GM12872 (cell line): ENCODE measurements at regions not wholly inside any gene's neighbourhood (a gene's known extent, or its start where the extent isn't known, plus 50 kb on each side); places are given as distances from the start of the nearest gene placed in this dataset.

Experiments
- CTCF ChIP-seq: IDR thresholded peaks from 3 replicates; pipeline ENCODE4 v1.5.1; 2011; ENCODE audit warnings: low read depth, mild to moderate bottlenecking, low read length, moderate library complexity; ENCODE audit not compliant: insufficient read depth

GRCh38 chr2:150690870-150691269 is 203.4 kb upstream of the RND3 start:
- no peak for TF ChIP-seq CTCF

DNA sequence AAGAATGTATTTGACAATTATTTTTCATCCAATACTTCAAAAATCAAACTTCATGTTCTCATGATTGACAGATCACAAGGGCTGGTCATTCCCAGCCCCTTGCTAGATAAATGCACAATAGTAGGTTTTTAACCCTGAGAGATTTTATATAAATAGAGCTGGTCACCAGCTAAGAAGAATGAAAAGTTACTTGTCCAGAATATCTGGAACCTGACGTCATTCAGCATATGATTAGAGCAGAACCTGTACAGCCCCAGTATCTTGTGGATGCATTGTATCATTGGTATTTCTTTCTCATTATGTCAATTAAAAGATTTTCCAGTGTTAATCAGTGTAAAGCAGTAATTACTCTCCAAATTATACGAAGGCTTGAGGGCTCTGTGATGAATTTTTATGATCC is 202.8 kb upstream of the RND3 start:
- TF ChIP-seq CTCF: no peak

DNA sequence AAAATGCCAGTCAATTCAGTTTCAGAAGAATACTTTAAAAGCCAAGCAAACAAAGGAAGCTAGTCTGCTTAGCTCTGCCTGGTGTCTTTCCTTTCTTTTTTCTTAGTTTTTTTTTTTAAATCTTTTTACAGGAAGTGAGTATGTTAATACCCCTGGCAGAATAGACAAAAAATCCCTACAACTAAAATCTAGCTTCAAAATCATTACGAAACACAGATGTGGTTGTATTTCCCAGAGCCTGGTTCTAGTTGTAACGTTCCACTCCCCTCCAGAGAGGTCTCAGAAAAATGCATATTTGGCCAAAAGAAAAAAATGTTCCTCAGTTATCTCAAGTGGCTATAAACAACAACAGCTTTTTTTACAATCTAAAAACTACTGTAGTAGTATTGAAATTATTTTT is 202.1 kb upstream of the RND3 start:
- no peak for TF ChIP-seq CTCF

DNA sequence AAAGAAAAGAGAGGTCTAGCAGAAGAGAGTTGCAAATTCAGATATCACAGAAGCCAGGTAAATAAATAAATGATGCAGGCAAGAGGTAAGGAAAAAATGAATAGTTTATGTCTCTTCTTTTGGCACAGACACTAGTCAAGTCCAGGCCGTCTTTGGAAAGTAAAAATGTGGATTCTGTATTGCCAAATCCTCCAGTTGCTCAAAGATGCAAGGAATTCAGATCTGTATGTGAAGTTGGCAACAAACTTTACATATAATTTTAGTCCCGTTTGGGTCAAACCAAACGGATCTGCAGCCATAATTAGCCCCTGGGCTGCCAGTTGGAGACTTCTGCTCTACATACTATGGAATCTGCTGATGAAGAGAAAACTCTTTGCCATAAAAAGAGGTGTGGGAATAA is 200.5 kb upstream of the RND3 start:
- no peak for TF ChIP-seq CTCF

DNA sequence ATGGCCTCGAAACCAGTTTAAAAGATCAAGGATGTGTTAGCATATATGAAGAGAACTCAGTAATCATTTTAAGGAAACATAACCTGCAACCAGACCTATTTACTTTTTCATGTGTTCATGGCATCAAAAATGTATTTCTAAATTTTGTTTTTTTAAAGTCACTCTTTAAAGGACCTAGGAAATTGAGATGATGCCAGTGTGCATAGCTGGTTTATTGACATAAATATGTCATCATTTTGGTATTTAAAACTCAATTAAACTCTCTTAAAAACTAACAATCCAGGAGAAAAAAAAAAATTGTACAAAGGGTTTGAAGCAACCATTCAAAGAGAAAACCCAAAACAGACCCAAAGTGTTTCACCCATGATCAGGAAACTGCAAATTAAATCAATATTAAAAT is 198.9 kb upstream of the RND3 start:
- TF ChIP-seq CTCF: no peak

- TF ChIP-seq CTCF: no peak
Measured at GRCh38 chr2:150681120-150681804, 193.8 kb upstream of the RND3 start.

DNA sequence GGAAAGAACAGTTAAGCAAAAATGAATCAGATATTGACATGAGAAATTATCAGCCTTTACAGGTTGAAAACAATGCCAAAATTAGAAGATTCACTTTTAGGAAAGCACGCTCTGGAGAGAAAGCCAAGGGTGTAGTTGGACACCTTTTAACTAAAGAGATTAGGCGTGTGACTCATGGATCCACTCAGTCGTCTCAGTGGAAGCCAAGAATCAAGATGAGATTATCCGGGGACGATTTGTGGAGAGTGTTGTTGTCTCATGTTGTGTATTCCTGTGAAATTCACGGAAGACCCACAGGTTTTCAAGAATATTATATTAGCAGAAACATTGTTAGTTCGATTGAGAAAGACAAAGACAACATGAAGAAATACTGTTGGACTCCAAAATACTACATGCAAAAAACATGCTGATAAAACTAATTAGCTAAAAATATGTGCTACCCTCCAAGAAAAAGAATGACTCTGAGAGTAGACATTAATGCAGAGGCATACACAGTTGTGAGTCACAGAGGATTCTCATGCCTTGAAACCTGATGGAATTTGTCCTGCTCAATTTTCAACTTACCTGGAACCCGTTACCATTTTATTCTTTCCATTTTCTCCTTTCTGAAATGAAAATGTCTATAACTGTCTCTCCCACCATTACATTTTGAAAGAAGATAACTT is 192.1 kb upstream of the RND3 start:
- no peak for TF ChIP-seq CTCF
